ENCODE measurements at regions not wholly inside any gene's neighbourhood (a gene's known extent, or its start where the extent isn't known, plus 50 kb on each side); places are given as distances from the start of the nearest gene placed in this dataset.

- TF ChIP-seq POLR2A (IDR thresholded peaks at IDR 0.05) (no peak), CTCF (IDR thresholded peaks at IDR 0.05 in 8 of 11, conservative IDR thresholded peaks at IDR 0.05 in 3 of 11) (no peak)
Observed at GRCh38 chr6:60867548-60867947, 1418.5 kb downstream of the KHDRBS2 start.
